ENCODE measurements at regions not wholly inside any gene's neighbourhood (a gene's known extent, or its start where the extent isn't known, plus 50 kb on each side); places are given as distances from the start of the nearest gene placed in this dataset.

- TF ChIP-seq, protein P1, sequence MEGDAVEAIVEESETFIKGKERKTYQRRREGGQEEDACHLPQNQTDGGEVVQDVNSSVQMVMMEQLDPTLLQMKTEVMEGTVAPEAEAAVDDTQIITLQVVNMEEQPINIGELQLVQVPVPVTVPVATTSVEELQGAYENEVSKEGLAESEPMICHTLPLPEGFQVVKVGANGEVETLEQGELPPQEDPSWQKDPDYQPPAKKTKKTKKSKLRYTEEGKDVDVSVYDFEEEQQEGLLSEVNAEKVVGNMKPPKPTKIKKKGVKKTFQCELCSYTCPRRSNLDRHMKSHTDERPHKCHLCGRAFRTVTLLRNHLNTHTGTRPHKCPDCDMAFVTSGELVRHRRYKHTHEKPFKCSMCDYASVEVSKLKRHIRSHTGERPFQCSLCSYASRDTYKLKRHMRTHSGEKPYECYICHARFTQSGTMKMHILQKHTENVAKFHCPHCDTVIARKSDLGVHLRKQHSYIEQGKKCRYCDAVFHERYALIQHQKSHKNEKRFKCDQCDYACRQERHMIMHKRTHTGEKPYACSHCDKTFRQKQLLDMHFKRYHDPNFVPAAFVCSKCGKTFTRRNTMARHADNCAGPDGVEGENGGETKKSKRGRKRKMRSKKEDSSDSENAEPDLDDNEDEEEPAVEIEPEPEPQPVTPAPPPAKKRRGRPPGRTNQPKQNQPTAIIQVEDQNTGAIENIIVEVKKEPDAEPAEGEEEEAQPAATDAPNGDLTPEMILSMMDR (conservative IDR thresholded peaks at IDR 0.05; ENCODE audit: low read depth, low read length): no peak
- H3K4me3 ChIP-seq (ENCODE audit: low read length): no peak overlapping the region
- DNase-seq (ENCODE audit: low read depth): no peak
These were observed 125.1 kb downstream of the ANKRD7 start for GRCh38 chr7:118349604-118350003.

- no peak for DNase-seq (ENCODE audit: low read depth)
- TF ChIP-seq, protein P1 (conservative IDR thresholded peaks at IDR 0.05; ENCODE audit: low read depth, low read length): no peak
These were observed 125.8 kb downstream of the ANKRD7 start for GRCh38 chr7:118350260-118350659.

GRCh38 chr7:118352867-118353453, 128.5 kb downstream of the ANKRD7 start:
- peak; percentile 16 for DNase-seq (ENCODE audit: low read depth)
- H3K4me3 ChIP-seq (ENCODE audit: low read length): no peak overlapping the region
- TF ChIP-seq, protein P1 (conservative IDR thresholded peaks at IDR 0.05; ENCODE audit: low read depth, low read length): peak; percentile 48

More at GRCh38 chr7:118350260-118350659, 125.8 kb downstream of the ANKRD7 start:
- no peak overlapping the region for H3K4me3 ChIP-seq (ENCODE audit: low read length)

- TF ChIP-seq, protein P1 (conservative IDR thresholded peaks at IDR 0.05; ENCODE audit: low read depth, low read length): no peak
- no peak overlapping the region for H3K4me3 ChIP-seq (ENCODE audit: low read length)
- no peak for DNase-seq (ENCODE audit: low read depth)
These were observed 141.9 kb downstream of the ANKRD7 start for GRCh38 chr7:118366363-118366762.

- no peak for DNase-seq (ENCODE audit: low read depth)
- TF ChIP-seq, protein P1 (conservative IDR thresholded peaks at IDR 0.05; ENCODE audit: low read depth, low read length): no peak
- H3K4me3 ChIP-seq (ENCODE audit: low read length): no peak overlapping the region
These were observed 144.5 kb downstream of the ANKRD7 start for GRCh38 chr7:118368958-118369357.

- DNase-seq (ENCODE audit: low read depth): no peak
- TF ChIP-seq, protein P1 (conservative IDR thresholded peaks at IDR 0.05; ENCODE audit: low read depth, low read length): no peak
- no peak overlapping the region for H3K4me3 ChIP-seq (ENCODE audit: low read length)
These were observed 145.5 kb downstream of the ANKRD7 start for GRCh38 chr7:118369987-118370386.

GRCh38 chr7:118372530-118372929, 148.0 kb downstream of the ANKRD7 start:
- H3K4me3 ChIP-seq (ENCODE audit: low read length): no peak overlapping the region
- TF ChIP-seq, protein P1 (conservative IDR thresholded peaks at IDR 0.05; ENCODE audit: low read depth, low read length): no peak
- DNase-seq (ENCODE audit: low read depth): peak; percentile 84

All from retinal pigment epithelial cell (primary cell).